Fibroblast of skin of left biceps (primary cell): ENCODE measurements at regions not wholly inside any gene's neighbourhood (a gene's known extent, or its start where the extent isn't known, plus 50 kb on each side); places are given as distances from the start of the nearest gene placed in this dataset.

Experiments
- DNase-seq, 2 experiments: peaks; one replicate each; pipeline ENCODE4 v3.0.0-alpha.2; 2013; ENCODE audit warnings: low read depth in 2 of 2

GRCh38 chr9:88326936-88327335 is 61.3 kb upstream of the SPIN1 start:
- no peak for DNase-seq

- DNase-seq = no peak
Observed at GRCh38 chr9:88326015-88326414, 62.2 kb upstream of the SPIN1 start.

GRCh38 chr9:88322906-88323566 is 65.2 kb upstream of the SPIN1 start:
- no peak for DNase-seq

- no peak for DNase-seq
Observed at GRCh38 chr9:88321764-88322163, 66.5 kb upstream of the SPIN1 start.

- DNase-seq = no peak
Observed at GRCh38 chr9:88320748-88321415, 67.4 kb upstream of the SPIN1 start.

GRCh38 chr9:88319936-88320747 is 68.1 kb upstream of the SPIN1 start:
- DNase-seq = no peak

- DNase-seq = no peak
Observed at GRCh38 chr9:88313364-88314220, 74.7 kb upstream of the SPIN1 start.

GRCh38 chr9:88312517-88313103 is 75.6 kb upstream of the SPIN1 start:
- no peak for DNase-seq

- no peak for DNase-seq
Observed at GRCh38 chr9:88312045-88312444, 76.2 kb upstream of the SPIN1 start.

- no peak for DNase-seq
Observed at GRCh38 chr9:88310310-88310980, 77.8 kb upstream of the SPIN1 start.

GRCh38 chr9:88308831-88309560 is 79.2 kb upstream of the SPIN1 start:
- DNase-seq = no peak

GRCh38 chr9:88307136-88307535 is 81.1 kb upstream of the SPIN1 start:
- no peak for DNase-seq

GRCh38 chr9:88303721-88304451 is 84.4 kb upstream of the SPIN1 start:
- DNase-seq = no peak

GRCh38 chr9:88302579-88303324 is 85.5 kb upstream of the SPIN1 start:
- no peak for DNase-seq

GRCh38 chr9:88300556-88300955 is 87.7 kb upstream of the SPIN1 start:
- no peak for DNase-seq

GRCh38 chr9:88291856-88292255 is 96.4 kb upstream of the SPIN1 start:
- no peak for DNase-seq

- no peak for DNase-seq
Observed at GRCh38 chr9:88291056-88291455, 97.2 kb upstream of the SPIN1 start.

- DNase-seq = no peak
Observed at GRCh38 chr9:88289532-88289931, 98.7 kb upstream of the SPIN1 start.

- no peak for DNase-seq
Observed at GRCh38 chr9:88287972-88288371, 100.3 kb upstream of the SPIN1 start.
